OCI-LY1 (cell line): ENCODE measurements at regions not wholly inside any gene's neighbourhood (a gene's known extent, or its start where the extent isn't known, plus 50 kb on each side); places are given as distances from the start of the nearest gene placed in this dataset.

Source experiments
- H2AFZ ChIP-seq: fragments of 200-600 bp; sonication (generic), shearing (Covaris generic); 2 replicates; pipeline ENCODE4 v1.6.0; 2014; ENCODE audit warnings: antibody characterized with exemption, mild to moderate bottlenecking, low read length
- H3F3A ChIP-seq: fragments of 200-600 bp; sonication (generic), shearing (Covaris generic); 2 replicates; pipeline ENCODE4 v1.6.0; 2014; ENCODE audit warnings: mild to moderate bottlenecking, antibody characterized with exemption, low read length, moderate library complexity; ENCODE audit not compliant: insufficient read depth
- H3K27ac ChIP-seq: fragments of 200-600 bp; sonication (generic); 2 replicates; pipeline ENCODE4 v1.5.1; 2014; ENCODE audit warnings: low read length, mixed run types, mild to moderate bottlenecking, low read depth; ENCODE audit not compliant: poor library complexity, severe bottlenecking
- H3K27me3 ChIP-seq: fragments of 200-600 bp; sonication (generic); 2 replicates; pipeline ENCODE4 v1.6.0; 2014; ENCODE audit warnings: antibody characterized with exemption, mild to moderate bottlenecking, low read length, moderate library complexity; ENCODE audit not compliant: insufficient read depth
- H3K36me3 ChIP-seq: fragments of 200-600 bp; sonication (generic); 2 replicates; pipeline ENCODE4 v1.6.1; 2014; ENCODE audit warnings: mild to moderate bottlenecking, antibody characterized with exemption, low read length, moderate library complexity, mixed read lengths; ENCODE audit not compliant: insufficient read depth
- H3K4me1 ChIP-seq: fragments of 200-600 bp; sonication (generic); 2 replicates; pipeline ENCODE4 v1.5.1; 2014; ENCODE audit warnings: mild to moderate bottlenecking, low read length, moderate library complexity; ENCODE audit not compliant: insufficient read depth, severe bottlenecking
- H3K4me2 ChIP-seq: fragments of 200-600 bp; sonication (generic), shearing (Covaris generic); 2 replicates; pipeline ENCODE4 v1.6.1; 2014; ENCODE audit warnings: low read length
- H3K4me3 ChIP-seq: fragments of 200-600 bp; sonication (generic); 2 replicates; pipeline ENCODE4 v1.5.1; 2014; ENCODE audit warnings: low read length, low read depth, mild to moderate bottlenecking, mixed read lengths; ENCODE audit not compliant: poor library complexity, severe bottlenecking
- H3K79me2 ChIP-seq: fragments of 200-600 bp; shearing (Covaris generic); 2 replicates; pipeline ENCODE4 v1.6.1; 2016; ENCODE audit warnings: mixed run types, low read length, mixed read lengths; ENCODE audit not compliant: insufficient read depth
- H3K9ac ChIP-seq: fragments of 200-600 bp; sonication (generic), shearing (Covaris generic); 2 replicates; pipeline ENCODE4 v1.6.1; 2014; ENCODE audit warnings: mild to moderate bottlenecking, low read length, mixed read lengths
- H3K9me2 ChIP-seq: fragments of 200-600 bp; sonication (generic), shearing (Covaris generic); 2 replicates; pipeline ENCODE4 v1.6.1; 2014; ENCODE audit warnings: low read depth, mild to moderate bottlenecking, low read length, mixed read lengths
- H3K9me3 ChIP-seq: fragments of 200-600 bp; shearing (Covaris generic); 2 replicates; pipeline ENCODE4 v1.6.1; 2014; ENCODE audit warnings: low read length, mixed read lengths
- H4K20me1 ChIP-seq: fragments of 200-600 bp; sonication (generic), shearing (Covaris generic); 2 replicates; pipeline ENCODE4 v1.6.0; 2016; ENCODE audit warnings: mild to moderate bottlenecking, low read length; ENCODE audit not compliant: insufficient read depth
- CTCF ChIP-seq: fragments of 200-600 bp; sonication (generic), shearing (Covaris generic); IDR thresholded peaks from 2 replicates; pipeline ENCODE4 v1.5.1; 2017; ENCODE audit warnings: mild to moderate bottlenecking, antibody characterized with exemption, low read length, moderate library complexity, mixed read lengths
- EZH2 ChIP-seq: fragments of 200-600 bp; sonication (generic), shearing (Covaris generic); IDR thresholded peaks from 2 replicates; pipeline ENCODE4 v1.8.0; 2017; ENCODE audit warnings: borderline replicate concordance, mixed run types, mild to moderate bottlenecking, antibody characterized with exemption, low read length, moderate library complexity, mixed read lengths

DNA sequence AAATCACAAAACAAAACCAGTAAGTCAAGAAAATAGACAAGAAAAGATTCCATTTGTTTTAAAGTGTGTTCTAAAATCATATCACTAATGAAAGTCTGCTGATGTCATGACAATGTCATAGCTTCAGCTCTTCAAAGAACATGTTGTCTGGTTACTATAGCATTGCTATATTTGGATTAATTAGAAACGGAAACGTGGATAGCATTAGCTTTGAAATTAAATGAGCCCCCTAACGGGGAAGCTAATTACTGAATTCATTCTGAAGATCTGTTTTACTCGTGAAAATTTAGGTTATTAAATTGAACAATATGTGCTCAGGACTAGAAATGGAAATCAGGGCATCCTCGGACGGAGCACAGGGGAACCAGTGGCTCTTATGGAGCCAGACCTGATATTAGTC, 316.7 kb upstream of the AGTR1 start:
- no peak overlapping the region for H2AFZ ChIP-seq
- TF ChIP-seq CTCF: no peak
- no peak for TF ChIP-seq EZH2
- no peaks in the 10 kb centered on the region for H3K9me3 ChIP-seq
- H4K20me1 ChIP-seq: no peaks in the 10 kb centered on the region
- no peaks in the 10 kb centered on the region for H3K27me3 ChIP-seq
- no peak overlapping the region for H3K27ac ChIP-seq
- no peaks in the 10 kb centered on the region for H3K79me2 ChIP-seq
- H3K9me2 ChIP-seq: no peaks in the 10 kb centered on the region
- H3K4me2 ChIP-seq: no peak overlapping the region
- no peaks in the 10 kb centered on the region for H3K4me1 ChIP-seq
- no peak overlapping the region for H3K9ac ChIP-seq
- no peaks in the 10 kb centered on the region for H3F3A ChIP-seq
- H3K4me3 ChIP-seq: no peak overlapping the region
- no peaks in the 10 kb centered on the region for H3K36me3 ChIP-seq

DNA sequence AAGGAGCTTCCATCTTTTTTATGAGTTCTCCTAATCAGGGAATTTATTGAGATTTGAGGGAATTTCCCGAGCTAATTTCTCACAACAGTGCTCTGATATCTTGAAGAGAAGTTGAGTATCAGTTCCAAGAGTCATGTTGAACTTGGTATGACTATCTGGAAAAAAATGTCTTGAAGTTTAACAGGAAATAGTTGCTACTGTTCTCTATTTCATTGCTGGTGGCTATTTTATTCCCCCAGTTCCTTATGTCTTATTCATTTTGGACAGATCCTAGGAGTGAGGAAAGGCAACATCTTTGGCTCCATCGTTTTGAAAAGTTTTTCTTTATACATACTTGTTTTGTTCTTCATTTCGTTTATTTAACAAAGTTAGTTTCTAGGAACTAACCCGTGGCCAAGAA, 307.8 kb upstream of the AGTR1 start:
- Histone ChIP-seq H3K36me3 (no peaks in the 10 kb centered on the region), H3K4me1 (no peaks in the 10 kb centered on the region), H3K79me2 (no peaks in the 10 kb centered on the region), H3K9me3 (no peaks in the 10 kb centered on the region), H3K27me3 (no peaks in the 10 kb centered on the region), H4K20me1 (no peaks in the 10 kb centered on the region), H3K9ac (no peak overlapping the region), H3K4me3 (no peak overlapping the region), H3F3A (no peaks in the 10 kb centered on the region), H3K9me2 (no peaks in the 10 kb centered on the region), H2AFZ (no peak overlapping the region), H3K4me2 (no peak overlapping the region), H3K27ac (no peak overlapping the region)
- no peak for TF ChIP-seq CTCF
- TF ChIP-seq EZH2: no peak

DNA sequence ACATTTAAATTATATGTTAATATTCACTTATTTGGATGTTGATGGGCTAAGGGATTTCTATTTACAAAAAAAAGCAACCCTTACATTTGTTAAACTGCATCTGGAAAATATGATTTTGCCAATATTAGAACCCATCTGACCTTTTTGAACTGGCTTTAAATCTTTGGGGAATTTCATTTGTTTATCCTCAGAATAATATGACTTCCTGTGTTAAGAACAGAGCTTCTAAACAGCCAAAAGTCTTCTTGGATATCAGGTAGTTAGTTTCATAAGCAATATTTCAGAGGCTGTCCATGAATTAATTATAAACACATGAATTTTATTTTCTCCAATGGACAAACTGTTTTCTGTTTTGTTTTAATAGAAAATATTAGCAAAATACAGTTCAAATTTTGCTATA, 301.9 kb upstream of the AGTR1 start:
- no peak overlapping the region for H3K9ac ChIP-seq
- no peak for TF ChIP-seq CTCF
- no peak for TF ChIP-seq EZH2
- H4K20me1 ChIP-seq: no peaks in the 10 kb centered on the region
- no peaks in the 10 kb centered on the region for H3F3A ChIP-seq
- H3K27me3 ChIP-seq: no peaks in the 10 kb centered on the region
- no peak overlapping the region for H3K27ac ChIP-seq
- no peak overlapping the region for H3K4me3 ChIP-seq
- H3K4me1 ChIP-seq: no peaks in the 10 kb centered on the region
- H3K79me2 ChIP-seq: no peaks in the 10 kb centered on the region
- H3K9me2 ChIP-seq: no peaks in the 10 kb centered on the region
- H3K9me3 ChIP-seq: no peaks in the 10 kb centered on the region
- no peak overlapping the region for H2AFZ ChIP-seq
- no peak overlapping the region for H3K4me2 ChIP-seq
- H3K36me3 ChIP-seq: no peaks in the 10 kb centered on the region
